Immature natural killer cell (primary cell): ENCODE measurements at regions not wholly inside any gene's neighbourhood (a gene's known extent, or its start where the extent isn't known, plus 50 kb on each side); places are given as distances from the start of the nearest gene placed in this dataset.

ENCODE experiments used
- DNase-seq, 3 donors: peaks; one replicate each; pipeline ENCODE4 v3.0.0; 2022; ENCODE audit warnings: mixed read lengths in 1 of 3
- H3K27ac Mint-ChIP-seq, 6 donors: one replicate each; pipeline ENCODE4 v1.8.0; 2020; ENCODE audit warnings: mixed read lengths in 6 of 6, mild to moderate bottlenecking in 5 of 6, inconsistent platforms in 4 of 6, moderate library complexity in 3 of 6
- H3K27me3 Mint-ChIP-seq, 3 donors: one replicate each; pipeline ENCODE4 v1.8.0; 2020 to 2021; ENCODE audit warnings: low read depth in 3 of 3, mild to moderate bottlenecking in 3 of 3, mixed read lengths in 3 of 3, moderate library complexity in 3 of 3, inconsistent platforms in 1 of 3
- H3K36me3 Mint-ChIP-seq, 3 donors: one replicate each; pipeline ENCODE4 v1.8.0; 2020; ENCODE audit warnings: mixed read lengths in 3 of 3, inconsistent platforms in 2 of 3, mild to moderate bottlenecking in 2 of 3
- H3K4me1 Mint-ChIP-seq, 2 donors: one replicate each; pipeline ENCODE4 v1.8.0; 2020; ENCODE audit warnings: inconsistent platforms in 2 of 2, mild to moderate bottlenecking in 2 of 2, mixed read lengths in 2 of 2, moderate library complexity in 1 of 2
- H3K4me3 Mint-ChIP-seq, 5 donors: one replicate each; pipeline ENCODE4 v1.8.0; 2020; ENCODE audit warnings: mild to moderate bottlenecking in 5 of 5, mixed read lengths in 5 of 5, inconsistent platforms in 3 of 5, moderate library complexity in 3 of 5
- H3K9me3 Mint-ChIP-seq, 6 donors: one replicate each; pipeline ENCODE4 v1.8.0; 2020; ENCODE audit warnings: mild to moderate bottlenecking in 6 of 6, mixed read lengths in 6 of 6, inconsistent platforms in 4 of 6, moderate library complexity in 3 of 6

DNA sequence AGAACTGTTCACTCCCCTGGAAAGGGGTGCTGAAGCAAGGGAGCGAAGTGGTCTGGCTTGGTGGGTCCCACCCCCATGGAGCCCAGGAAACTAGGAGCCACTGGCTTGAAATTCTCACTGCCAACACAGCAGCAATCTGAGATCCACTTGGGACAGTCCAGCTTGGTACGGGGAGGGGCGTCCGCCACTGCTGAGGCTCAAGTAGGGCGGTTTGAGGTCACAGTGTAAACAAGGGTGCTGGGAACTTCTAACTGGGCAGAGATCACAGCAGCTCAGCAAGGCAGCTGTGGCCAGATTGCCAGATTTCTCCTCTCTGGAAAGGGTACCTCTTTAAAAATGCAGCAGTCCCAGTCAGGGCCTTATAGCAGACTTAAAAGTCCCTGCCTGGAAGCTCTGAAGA lies 53.9 kb upstream of the GALNTL6 start:
- Mint-ChIP-seq H3K4me3 (no peak overlapping the region), H3K9me3 (peaks cover 15 to 46% (median 37%) of the 10 kb centered on the region in 6 donors), H3K36me3 (no peaks in the 10 kb centered on the region), H3K4me1 (no peaks in the 10 kb centered on the region), H3K27ac (no peak overlapping the region), H3K27me3 (peaks cover 0 to 6% (median 0%) of the 10 kb centered on the region in 3 donors)
- no peak for DNase-seq

DNA sequence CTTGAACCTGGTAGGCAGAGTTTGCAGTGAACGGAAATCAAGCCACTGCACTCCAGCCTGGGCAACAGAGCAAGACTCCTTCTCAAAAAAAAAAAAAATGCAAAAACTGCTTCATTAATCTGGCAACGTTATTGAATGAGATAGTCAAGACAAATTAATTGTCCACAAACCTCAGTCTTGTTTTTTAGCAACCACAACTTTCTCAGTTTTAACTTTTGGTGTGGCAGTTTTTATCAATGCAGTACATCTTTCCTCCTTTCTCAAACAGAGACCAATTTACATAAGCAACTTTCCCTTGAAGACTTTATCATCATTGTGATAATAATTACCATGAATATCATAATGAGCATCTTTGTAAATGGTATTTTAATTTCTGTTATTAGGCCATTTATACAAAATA lies 61.7 kb upstream of the GALNTL6 start:
- no peak overlapping the region for H3K27ac Mint-ChIP-seq
- no peaks in the 10 kb centered on the region for H3K4me1 Mint-ChIP-seq
- H3K4me3 Mint-ChIP-seq: no peak overlapping the region
- DNase-seq: no peak
- peaks cover 0 to 2% (median 0%) of the 10 kb centered on the region in 3 donors for H3K27me3 Mint-ChIP-seq
- H3K9me3 Mint-ChIP-seq: peaks cover 0 to 39% (median 16%) of the 10 kb centered on the region in 6 donors
- H3K36me3 Mint-ChIP-seq: no peaks in the 10 kb centered on the region

DNA sequence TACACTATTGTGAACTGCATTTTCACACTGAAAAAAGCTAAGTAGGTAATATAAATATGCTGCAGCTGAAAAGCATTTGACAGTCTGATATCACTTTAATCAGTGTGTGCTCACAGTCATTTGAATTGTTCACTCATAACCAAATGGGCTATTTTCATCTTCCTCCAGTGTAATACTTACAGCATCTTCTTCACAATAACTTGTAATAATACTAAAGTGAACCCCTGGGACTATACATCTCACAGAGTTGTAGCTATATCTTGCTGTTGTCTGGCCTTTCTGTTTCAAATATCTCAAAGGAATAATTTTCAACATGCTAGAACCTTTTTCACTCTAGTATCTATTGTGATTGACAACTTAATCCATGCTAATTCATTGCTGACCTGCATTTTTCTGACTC lies 66.8 kb upstream of the GALNTL6 start:
- Mint-ChIP-seq H3K27ac (no peak overlapping the region), H3K4me3 (no peak overlapping the region), H3K27me3 (peaks cover 0 to 1% (median 0%) of the 10 kb centered on the region in 3 donors), H3K9me3 (peaks cover 0 to 33% (median 11%) of the 10 kb centered on the region in 6 donors), H3K4me1 (no peaks in the 10 kb centered on the region), H3K36me3 (no peaks in the 10 kb centered on the region)
- DNase-seq: no peak

DNA sequence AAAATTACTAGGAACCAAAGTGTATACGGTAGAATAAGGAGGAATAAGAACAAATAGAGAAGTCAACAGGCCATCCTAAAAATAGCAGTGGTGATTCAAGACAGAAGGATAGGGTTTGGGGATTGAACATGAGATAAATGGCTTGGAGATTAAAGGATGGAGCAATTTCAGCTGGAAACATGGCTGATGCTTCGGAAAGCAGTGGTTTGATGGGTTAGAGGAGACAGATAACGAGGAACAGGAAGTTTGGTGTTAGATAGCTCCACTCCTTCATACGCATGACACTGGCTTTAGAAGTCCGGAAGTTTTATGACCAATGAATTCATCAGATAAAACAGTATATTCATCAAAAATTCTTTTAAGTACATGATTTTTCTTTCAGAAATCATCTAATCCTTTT lies 70.8 kb upstream of the GALNTL6 start:
- DNase-seq: no peak
- H3K27ac Mint-ChIP-seq: no peak overlapping the region
- no peak overlapping the region for H3K4me3 Mint-ChIP-seq
- peaks cover 0 to 1% (median 0%) of the 10 kb centered on the region in 3 donors for H3K27me3 Mint-ChIP-seq
- H3K9me3 Mint-ChIP-seq: peaks cover 0 to 29% (median 7%) of the 10 kb centered on the region in 6 donors
- no peaks in the 10 kb centered on the region for H3K4me1 Mint-ChIP-seq
- H3K36me3 Mint-ChIP-seq: no peaks in the 10 kb centered on the region

DNA sequence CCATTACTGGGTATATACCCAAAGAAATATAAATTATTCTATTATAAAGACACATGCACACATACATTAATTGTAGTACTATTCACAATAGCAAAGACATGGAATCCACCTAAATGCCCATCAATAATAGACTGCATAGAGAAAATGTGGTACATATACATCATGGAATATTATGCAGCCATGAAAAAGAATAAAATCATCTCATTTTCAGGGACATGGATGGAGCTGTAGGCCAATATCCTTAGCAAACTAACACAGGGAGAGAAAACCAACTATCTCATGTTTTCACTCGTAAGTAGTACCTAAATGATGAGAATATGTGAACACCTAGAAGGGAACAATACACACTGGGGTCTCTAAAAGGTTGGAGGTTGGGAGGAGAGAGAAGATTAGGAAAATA lies 86.0 kb upstream of the GALNTL6 start:
- no peak overlapping the region for H3K4me3 Mint-ChIP-seq
- H3K9me3 Mint-ChIP-seq: peaks cover 22 to 51% (median 36%) of the 10 kb centered on the region in 6 donors
- peaks cover 0 to 2% (median 0%) of the 10 kb centered on the region in 3 donors for H3K27me3 Mint-ChIP-seq
- no peak for DNase-seq
- no peaks in the 10 kb centered on the region for H3K4me1 Mint-ChIP-seq
- no peak overlapping the region for H3K27ac Mint-ChIP-seq
- no peaks in the 10 kb centered on the region for H3K36me3 Mint-ChIP-seq

DNA sequence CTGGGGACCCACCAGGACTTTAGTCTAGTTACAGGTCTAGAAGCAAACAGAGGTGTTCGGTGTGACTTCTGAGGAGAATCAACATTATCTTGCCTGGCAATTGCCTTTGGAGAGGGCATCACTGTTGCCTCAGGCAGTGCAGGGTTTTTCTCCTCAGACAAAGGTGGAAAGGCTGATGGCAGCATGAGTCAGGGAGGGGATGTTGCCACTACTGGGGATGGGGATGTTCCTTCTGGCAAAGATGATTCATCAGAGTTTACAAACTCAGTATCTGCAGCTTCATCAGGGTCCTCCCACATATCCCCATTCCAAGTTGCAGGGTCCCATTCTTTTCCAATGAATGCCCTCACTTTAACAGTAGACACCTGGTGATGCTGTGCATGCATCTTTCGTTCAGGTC lies 91.3 kb upstream of the GALNTL6 start:
- Mint-ChIP-seq H3K36me3 (no peaks in the 10 kb centered on the region), H3K27me3 (peaks cover 0 to 2% (median 0%) of the 10 kb centered on the region in 3 donors), H3K9me3 (peaks cover 10 to 70% (median 30%) of the 10 kb centered on the region in 6 donors), H3K4me1 (no peaks in the 10 kb centered on the region), H3K27ac (no peak overlapping the region), H3K4me3 (no peak overlapping the region)
- no peak for DNase-seq

DNA sequence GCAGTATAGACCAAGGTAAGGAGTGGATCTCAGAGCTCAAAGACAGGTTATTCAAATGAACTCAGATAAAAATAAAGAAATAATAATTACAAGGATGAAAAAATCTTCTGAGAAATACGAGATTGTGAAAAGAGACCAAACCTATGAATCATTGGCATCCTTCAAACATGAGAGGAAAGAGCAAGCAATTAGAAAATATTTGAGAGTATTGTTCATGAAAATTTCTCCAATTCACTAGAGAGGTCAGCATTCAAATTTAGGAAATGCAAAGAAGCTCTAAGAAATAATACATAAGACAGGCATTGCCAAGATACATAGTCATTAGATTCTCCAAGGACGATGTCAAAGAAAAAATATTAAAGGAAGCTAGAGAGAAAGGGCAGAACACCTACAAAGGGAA lies 93.5 kb upstream of the GALNTL6 start:
- H3K27me3 Mint-ChIP-seq: peaks cover 0 to 1% (median under 1%) of the 10 kb centered on the region in 3 donors
- H3K9me3 Mint-ChIP-seq: peaks cover 10 to 67% (median 25%) of the 10 kb centered on the region in 6 donors
- H3K27ac Mint-ChIP-seq: no peak overlapping the region
- H3K4me3 Mint-ChIP-seq: no peak overlapping the region
- no peaks in the 10 kb centered on the region for H3K4me1 Mint-ChIP-seq
- DNase-seq: no peak
- no peaks in the 10 kb centered on the region for H3K36me3 Mint-ChIP-seq

DNA sequence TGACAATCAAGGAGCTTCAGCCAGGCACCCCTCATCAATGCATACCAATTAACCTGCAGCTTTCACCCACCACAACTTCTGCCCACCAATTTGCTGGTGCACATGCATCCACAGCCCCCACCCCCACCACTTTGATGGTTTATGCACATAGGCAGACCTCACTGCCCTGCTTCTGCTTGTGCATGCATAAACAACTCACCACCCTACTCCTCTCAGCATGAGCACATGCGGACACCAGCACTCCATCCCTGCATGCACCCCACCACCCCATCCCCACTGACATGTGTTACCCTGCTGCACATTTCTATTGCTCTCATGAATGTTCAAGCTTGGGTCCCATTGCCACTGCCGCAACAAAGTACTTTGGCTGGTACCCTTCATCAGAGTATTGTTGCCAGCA lies 94.5 kb upstream of the GALNTL6 start:
- no peak for DNase-seq
- H3K4me3 Mint-ChIP-seq: no peak overlapping the region
- peaks cover 9 to 60% (median 21%) of the 10 kb centered on the region in 6 donors for H3K9me3 Mint-ChIP-seq
- H3K4me1 Mint-ChIP-seq: no peaks in the 10 kb centered on the region
- no peaks in the 10 kb centered on the region for H3K36me3 Mint-ChIP-seq
- H3K27ac Mint-ChIP-seq: no peak overlapping the region
- peaks cover 0 to 1% (median 0%) of the 10 kb centered on the region in 3 donors for H3K27me3 Mint-ChIP-seq

DNA sequence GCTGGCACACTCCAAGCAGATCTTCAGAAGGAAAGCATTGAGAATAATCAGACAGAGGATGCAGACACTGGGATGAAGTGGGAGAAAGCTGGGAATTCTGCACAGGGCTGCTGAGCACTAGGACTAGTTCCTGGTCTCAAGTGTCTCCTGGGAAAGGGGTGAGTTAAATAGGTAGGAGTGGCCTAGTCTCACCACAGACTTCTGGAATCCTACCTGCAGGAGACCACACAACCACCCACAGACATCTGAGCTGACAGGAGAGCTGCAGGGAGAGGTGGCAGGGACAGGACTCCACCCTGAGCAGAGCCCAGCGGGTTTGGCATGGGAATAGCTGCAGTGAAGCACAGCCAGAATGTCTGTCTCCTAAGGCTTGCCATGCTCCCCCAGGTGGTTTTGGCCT lies 95.1 kb upstream of the GALNTL6 start:
- Mint-ChIP-seq H3K9me3 (peaks cover 9 to 54% (median 15%) of the 10 kb centered on the region in 6 donors), H3K4me3 (no peak overlapping the region), H3K36me3 (no peaks in the 10 kb centered on the region), H3K27me3 (peaks cover 0 to 1% (median 0%) of the 10 kb centered on the region in 3 donors), H3K27ac (no peak overlapping the region), H3K4me1 (no peaks in the 10 kb centered on the region)
- DNase-seq: no peak

DNA sequence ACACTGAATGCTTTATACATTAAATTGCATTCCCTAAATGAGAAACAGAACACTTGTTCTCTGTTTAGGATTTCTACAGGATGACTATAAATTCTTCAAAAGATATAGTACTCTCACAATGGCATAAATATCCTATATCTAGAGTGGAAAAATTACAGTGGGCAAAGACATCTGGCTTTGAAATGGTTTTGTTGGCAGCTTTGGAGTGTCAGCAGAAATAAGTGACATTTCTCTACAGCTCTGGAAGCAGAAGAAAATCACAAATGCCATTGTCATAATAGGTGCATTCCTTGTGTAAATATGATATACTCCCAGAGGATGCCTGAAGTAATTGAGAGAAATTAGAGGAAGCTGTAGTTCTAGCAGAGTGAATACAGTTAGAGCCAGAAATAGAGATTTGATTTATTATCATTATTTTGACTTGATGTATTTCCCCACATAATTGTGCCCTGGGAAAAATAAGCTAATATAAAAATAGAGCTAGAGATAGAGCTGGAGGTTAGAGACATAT lies 95.9 kb upstream of the GALNTL6 start:
- DNase-seq: no peak

DNA sequence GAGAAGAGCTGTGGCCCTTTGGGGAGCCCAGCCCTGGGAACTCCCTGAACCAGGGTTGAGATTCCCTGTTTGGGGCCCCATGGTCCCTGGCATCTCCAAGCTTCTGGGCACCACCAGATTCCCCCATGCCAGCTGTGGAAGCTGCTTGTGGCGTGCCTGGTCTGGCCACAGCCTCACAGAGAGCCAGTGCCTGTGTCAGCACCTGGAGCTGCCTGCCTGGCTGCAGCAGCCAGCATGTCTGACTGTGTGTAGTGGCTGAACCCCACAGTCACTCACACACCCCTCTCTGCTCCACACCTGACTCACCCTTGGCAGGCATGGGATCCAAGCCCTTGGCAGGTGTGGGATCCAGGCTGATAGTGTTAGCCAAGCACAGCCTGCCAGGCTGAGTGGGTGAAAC lies 97.2 kb upstream of the GALNTL6 start:
- peaks cover 0 to 1% (median 0%) of the 10 kb centered on the region in 3 donors for H3K27me3 Mint-ChIP-seq
- no peaks in the 10 kb centered on the region for H3K36me3 Mint-ChIP-seq
- peaks cover 5 to 41% (median 11%) of the 10 kb centered on the region in 6 donors for H3K9me3 Mint-ChIP-seq
- H3K4me1 Mint-ChIP-seq: no peaks in the 10 kb centered on the region
- H3K4me3 Mint-ChIP-seq: no peak overlapping the region
- no peak for DNase-seq
- no peak overlapping the region for H3K27ac Mint-ChIP-seq

More for the DNA sequence above, 95.9 kb upstream of the GALNTL6 start:
- no peaks in the 10 kb centered on the region for H3K36me3 Mint-ChIP-seq
- H3K27me3 Mint-ChIP-seq: peaks cover 0 to 1% (median 0%) of the 10 kb centered on the region in 3 donors
- H3K27ac Mint-ChIP-seq: no peak overlapping the region
- no peak overlapping the region for H3K4me3 Mint-ChIP-seq
- H3K9me3 Mint-ChIP-seq: peaks cover 5 to 51% (median 14%) of the 10 kb centered on the region in 6 donors
- no peaks in the 10 kb centered on the region for H3K4me1 Mint-ChIP-seq

DNA sequence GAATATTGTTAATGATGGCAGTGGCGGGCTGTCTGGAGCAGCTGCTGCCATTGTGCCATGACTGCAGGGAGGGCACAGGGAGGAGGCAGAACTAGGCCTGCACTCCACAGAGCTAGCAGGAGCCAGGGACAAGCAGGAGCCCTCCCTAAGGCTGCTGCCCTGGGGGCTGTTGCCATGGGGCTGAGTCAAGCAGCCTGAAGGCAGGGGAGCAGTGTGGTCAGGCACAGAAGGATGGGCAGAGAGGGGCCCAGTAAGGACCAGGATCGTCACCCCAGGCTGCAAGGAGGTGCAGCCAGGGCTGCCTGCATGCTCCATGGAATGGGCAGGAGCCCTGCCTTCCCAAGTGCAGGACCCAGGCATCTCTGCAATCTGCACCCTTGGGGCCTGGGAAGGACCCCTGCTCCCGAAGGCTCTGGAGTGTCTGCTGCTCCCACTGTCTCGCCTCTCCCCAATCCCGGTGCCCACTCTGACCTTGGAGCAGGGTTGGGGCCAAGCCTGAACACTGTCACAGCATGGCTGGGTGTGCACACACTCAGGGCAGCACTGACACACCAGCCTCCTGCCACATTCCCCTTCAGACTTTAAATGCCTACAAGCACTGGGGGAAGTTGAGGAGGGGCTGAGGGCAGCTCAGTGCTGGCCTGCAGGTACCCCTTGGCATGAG lies 98.3 kb upstream of the GALNTL6 start:
- Mint-ChIP-seq H3K4me1 (no peaks in the 10 kb centered on the region), H3K9me3 (peaks cover 7 to 30% (median 13%) of the 10 kb centered on the region in 6 donors), H3K4me3 (no peak overlapping the region), H3K36me3 (no peaks in the 10 kb centered on the region), H3K27me3 (peaks cover 0 to 1% (median 0%) of the 10 kb centered on the region in 3 donors), H3K27ac (no peak overlapping the region)
- no peak for DNase-seq

DNA sequence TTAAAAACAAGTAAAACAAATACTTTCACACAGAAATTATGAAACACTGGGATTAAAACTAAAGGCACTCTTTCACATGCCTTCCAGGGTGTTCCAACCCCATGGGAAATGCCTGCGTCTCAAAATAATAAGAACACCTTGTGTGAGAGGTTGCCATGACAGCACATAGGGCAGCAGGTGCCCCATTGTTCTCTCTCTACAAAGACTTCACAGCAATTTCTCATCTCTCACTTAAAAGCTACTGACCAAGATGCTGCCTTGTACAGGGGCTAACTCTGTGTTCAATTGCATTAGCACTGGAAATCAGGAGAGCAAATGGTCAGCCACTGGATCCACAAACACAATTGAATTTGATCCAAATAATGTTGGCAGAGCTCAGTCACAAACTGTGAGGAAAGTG lies 102.5 kb upstream of the GALNTL6 start:
- Mint-ChIP-seq H3K9me3 (peaks cover 7 to 30% (median 12%) of the 10 kb centered on the region in 6 donors), H3K27ac (no peak overlapping the region), H3K4me1 (no peaks in the 10 kb centered on the region), H3K36me3 (no peaks in the 10 kb centered on the region), H3K4me3 (no peak overlapping the region), H3K27me3 (peaks cover 0 to 2% (median 1%) of the 10 kb centered on the region in 3 donors)
- DNase-seq: no peak

DNA sequence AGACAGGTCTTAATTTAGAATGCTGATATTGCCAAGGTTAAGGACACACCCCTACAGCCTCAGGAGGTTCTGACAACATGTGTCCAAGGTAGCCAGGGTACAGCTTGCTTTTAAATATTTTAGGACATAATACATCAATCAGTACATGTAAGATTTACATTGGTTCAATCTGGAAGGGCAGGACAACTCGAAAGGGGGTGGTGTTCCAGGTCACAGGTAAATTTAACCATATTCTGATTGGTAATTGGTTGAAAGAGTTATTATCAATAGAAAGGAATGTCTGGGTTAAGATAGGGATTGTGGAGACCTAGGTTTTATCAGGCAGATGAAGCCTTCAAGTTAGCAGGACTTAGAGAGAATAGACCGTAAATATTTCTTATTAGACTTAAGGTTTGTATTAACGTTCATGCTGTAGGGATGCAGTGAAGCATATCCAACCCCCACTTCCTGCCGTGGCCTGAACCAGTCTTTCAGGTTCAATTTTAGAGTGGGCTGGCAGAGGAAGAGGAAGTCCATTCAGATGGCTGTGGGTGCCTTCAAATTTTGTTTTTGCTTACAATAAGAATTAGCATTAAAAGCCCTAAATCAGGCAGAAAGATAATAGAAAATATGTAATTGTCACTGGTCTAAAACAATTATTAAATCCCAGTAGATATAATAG lies 136.5 kb upstream of the GALNTL6 start:
- DNase-seq: no peak
- Mint-ChIP-seq H3K4me3 (no peak overlapping the region), H3K27me3 (no peaks in the 10 kb centered on the region), H3K9me3 (peaks cover 0 to 23% (median 8%) of the 10 kb centered on the region in 6 donors), H3K27ac (no peak overlapping the region), H3K36me3 (no peaks in the 10 kb centered on the region), H3K4me1 (no peaks in the 10 kb centered on the region)
